OCI-LY3 (cell line): ENCODE measurements at regions not wholly inside any gene's neighbourhood (a gene's known extent, or its start where the extent isn't known, plus 50 kb on each side); places are given as distances from the start of the nearest gene placed in this dataset.

ENCODE experiments used
- CTCF ChIP-seq: fragments of 200-600, 300-600 bp; sonication (generic); IDR thresholded peaks from 2 replicates; pipeline ENCODE4 v1.5.1; 2014; ENCODE audit warnings: antibody characterized with exemption, low read length, low read depth
- EZH2phosphoT487 ChIP-seq: fragments of 200-600 bp; shearing (Covaris generic); IDR thresholded peaks from 2 replicates; pipeline ENCODE4 v1.6.1; 2018; ENCODE audit warnings: antibody characterized with exemption, mixed run types, low read depth

GRCh38 chr3:140829796-140830195 lies 111.8 kb upstream of the SLC25A36 start:
- no peak for TF ChIP-seq CTCF
- TF ChIP-seq EZH2phosphoT487 = no peak
